ENCODE measurements at regions not wholly inside any gene's neighbourhood (a gene's known extent, or its start where the extent isn't known, plus 50 kb on each side); places are given as distances from the start of the nearest gene placed in this dataset.
A peak's percentile ranks its signal among the peaks of the same experiment; 100 is the strongest.
"Not testable (repeated sequence)": the region's sequence is repeated elsewhere in the genome, so short reads cannot be mapped to it uniquely, and the experiment has no call there.

- no peak for ATAC-seq (replicated peaks)
- Mint-ChIP-seq H3K4me1 (no peaks in the 10 kb centered on the region), H3K36me3 (ENCODE audit: low read depth) (no peaks in the 10 kb centered on the region), H3K27me3 (peaks cover 24% of the 10 kb centered on the region), H3K4me3 (no peak overlapping the region), H3K9me3 (peaks cover 18% of the 10 kb centered on the region), H3K27ac (no peak overlapping the region)
These were observed 109.1 kb upstream of the DNAH14 start for GRCh38 chr1:224820341-224820740.

- Mint-ChIP-seq H3K27me3 (peaks cover 20% of the 10 kb centered on the region), H3K9me3 (peaks cover 19% of the 10 kb centered on the region)
- H3K27ac Mint-ChIP-seq; H3K36me3 Mint-ChIP-seq (ENCODE audit: low read depth); H3K4me3 Mint-ChIP-seq; H3K4me1 Mint-ChIP-seq; ATAC-seq (replicated peaks): not testable (repeated sequence)
These were observed 107.7 kb upstream of the DNAH14 start for GRCh38 chr1:224821751-224822150.

GRCh38 chr1:224825525-224826000, 103.9 kb upstream of the DNAH14 start:
- Mint-ChIP-seq H3K4me1 (no peaks in the 10 kb centered on the region), H3K36me3 (ENCODE audit: low read depth) (no peaks in the 10 kb centered on the region), H3K27ac (no peak overlapping the region), H3K27me3 (peaks cover 30% of the 10 kb centered on the region), H3K4me3 (no peak overlapping the region), H3K9me3 (peaks cover 15% of the 10 kb centered on the region)
- no peak for ATAC-seq (replicated peaks)

GRCh38 chr1:224828691-224829090, 100.8 kb upstream of the DNAH14 start:
- Mint-ChIP-seq H3K36me3 (ENCODE audit: low read depth) (no peaks in the 10 kb centered on the region), H3K27ac (no peak overlapping the region), H3K9me3 (peaks cover 5% of the 10 kb centered on the region), H3K4me3 (no peak overlapping the region), H3K27me3 (peaks cover 38% of the 10 kb centered on the region), H3K4me1 (no peaks in the 10 kb centered on the region)
- no peak for ATAC-seq (replicated peaks)

- H3K9me3 Mint-ChIP-seq, result no peaks in the 10 kb centered on the region
- no peaks in the 10 kb centered on the region for H3K4me1 Mint-ChIP-seq
These were observed 98.0 kb upstream of the DNAH14 start for GRCh38 chr1:224831501-224831900.

GRCh38 chr1:224839648-224840300, 89.7 kb upstream of the DNAH14 start:
- not testable (repeated sequence) for H3K4me3 Mint-ChIP-seq; H3K36me3 Mint-ChIP-seq (ENCODE audit: low read depth); H3K27me3 Mint-ChIP-seq; H3K9me3 Mint-ChIP-seq; H3K4me1 Mint-ChIP-seq; ATAC-seq (replicated peaks); H3K27ac Mint-ChIP-seq

More at GRCh38 chr1:224831501-224831900, 98.0 kb upstream of the DNAH14 start:
- Mint-ChIP-seq H3K27me3 (peaks cover 31% of the 10 kb centered on the region), H3K27ac (no peak overlapping the region), H3K36me3 (ENCODE audit: low read depth) (no peaks in the 10 kb centered on the region), H3K4me3 (no peak overlapping the region)
- ATAC-seq (replicated peaks), result no peak

- H3K36me3 Mint-ChIP-seq (ENCODE audit: low read depth), result not testable (repeated sequence)
These were observed 87.7 kb upstream of the DNAH14 start for GRCh38 chr1:224841803-224842202.

GRCh38 chr1:224846119-224846907, 83.2 kb upstream of the DNAH14 start:
- Mint-ChIP-seq H3K4me1 (no peaks in the 10 kb centered on the region), H3K4me3 (no peak overlapping the region), H3K36me3 (ENCODE audit: low read depth) (no peaks in the 10 kb centered on the region), H3K27ac (no peak overlapping the region), H3K9me3 (peaks cover 3% of the 10 kb centered on the region), H3K27me3 (peaks cover 7% of the 10 kb centered on the region)
- ATAC-seq (replicated peaks), result no peak

More at GRCh38 chr1:224841803-224842202, 87.7 kb upstream of the DNAH14 start:
- H3K4me1 Mint-ChIP-seq; H3K27ac Mint-ChIP-seq; H3K4me3 Mint-ChIP-seq; ATAC-seq (replicated peaks); H3K9me3 Mint-ChIP-seq; H3K27me3 Mint-ChIP-seq: not testable (repeated sequence)

- Mint-ChIP-seq H3K4me3 (no peak overlapping the region), H3K4me1 (no peaks in the 10 kb centered on the region), H3K27me3 (peaks cover 4% of the 10 kb centered on the region), H3K36me3 (ENCODE audit: low read depth) (no peaks in the 10 kb centered on the region), H3K9me3 (no peaks in the 10 kb centered on the region), H3K27ac (no peak overlapping the region)
- ATAC-seq (replicated peaks), result no peak
These were observed 79.0 kb upstream of the DNAH14 start for GRCh38 chr1:224850446-224850845.

- no peaks in the 10 kb centered on the region for H3K9me3 Mint-ChIP-seq
- no peak overlapping the region for H3K4me3 Mint-ChIP-seq
- ATAC-seq (replicated peaks), result peak; percentile 63
- no peak overlapping the region for H3K27ac Mint-ChIP-seq
- no peaks in the 10 kb centered on the region for H3K36me3 Mint-ChIP-seq (ENCODE audit: low read depth)
- no peaks in the 10 kb centered on the region for H3K4me1 Mint-ChIP-seq
- H3K27me3 Mint-ChIP-seq, result peaks cover 4% of the 10 kb centered on the region
These were observed 78.1 kb upstream of the DNAH14 start for GRCh38 chr1:224851210-224851847.

- H3K27me3 Mint-ChIP-seq, result peaks cover 4% of the 10 kb centered on the region
- no peaks in the 10 kb centered on the region for H3K9me3 Mint-ChIP-seq
- no peak overlapping the region for H3K4me3 Mint-ChIP-seq
- H3K27ac Mint-ChIP-seq, result no peak overlapping the region
- no peaks in the 10 kb centered on the region for H3K4me1 Mint-ChIP-seq
- ATAC-seq (replicated peaks), result peak; percentile 16
- no peaks in the 10 kb centered on the region for H3K36me3 Mint-ChIP-seq (ENCODE audit: low read depth)
These were observed 77.6 kb upstream of the DNAH14 start for GRCh38 chr1:224851848-224852261.

GRCh38 chr1:224852901-224853568, 76.4 kb upstream of the DNAH14 start:
- H3K27ac Mint-ChIP-seq, result no peak overlapping the region
- H3K36me3 Mint-ChIP-seq (ENCODE audit: low read depth), result no peaks in the 10 kb centered on the region
- H3K9me3 Mint-ChIP-seq, result no peaks in the 10 kb centered on the region
- no peaks in the 10 kb centered on the region for H3K4me1 Mint-ChIP-seq
- no peak overlapping the region for H3K4me3 Mint-ChIP-seq
- no peak for ATAC-seq (replicated peaks)
- H3K27me3 Mint-ChIP-seq, result peaks cover 4% of the 10 kb centered on the region

GRCh38 chr1:224856973-224857372, 72.5 kb upstream of the DNAH14 start:
- H3K36me3 Mint-ChIP-seq (ENCODE audit: low read depth), result no peaks in the 10 kb centered on the region
- peaks cover 6% of the 10 kb centered on the region for H3K27me3 Mint-ChIP-seq
- no peak overlapping the region for H3K27ac Mint-ChIP-seq
- no peaks in the 10 kb centered on the region for H3K9me3 Mint-ChIP-seq
- no peaks in the 10 kb centered on the region for H3K4me1 Mint-ChIP-seq
- ATAC-seq (replicated peaks), result no peak
- no peak overlapping the region for H3K4me3 Mint-ChIP-seq

- Mint-ChIP-seq H3K4me1 (no peaks in the 10 kb centered on the region), H3K9me3 (no peaks in the 10 kb centered on the region), H3K27me3 (peaks cover 19% of the 10 kb centered on the region), H3K36me3 (ENCODE audit: low read depth) (no peaks in the 10 kb centered on the region), H3K4me3 (no peak overlapping the region), H3K27ac (no peak overlapping the region)
- ATAC-seq (replicated peaks), result peak; percentile 46
These were observed 69.8 kb upstream of the DNAH14 start for GRCh38 chr1:224859651-224860050.
